GM23338 (cell line): ENCODE measurements at regions not wholly inside any gene's neighbourhood (a gene's known extent, or its start where the extent isn't known, plus 50 kb on each side); places are given as distances from the start of the nearest gene placed in this dataset.
A peak's percentile ranks its signal among the peaks of the same experiment; 100 is the strongest.

Source experiments
- ATAC-seq: fragments of 200-7000 bp; cut with Tn5 transposase; 3 replicates; pipeline ENCODE4 v1.9.1; 2020
- DNase-seq: peaks from one replicate; pipeline ENCODE4 v3.0.0-alpha.2; 2015; ENCODE audit warnings: low spot score
- H2AFZ ChIP-seq: fragments of 200-600 bp; sonication (generic); 2 replicates; pipeline ENCODE4 v1.8.0; 2016; ENCODE audit warnings: antibody characterized with exemption, mild to moderate bottlenecking, moderate library complexity
- H3F3A ChIP-seq: fragments of 200-600 bp; sonication (generic); replicated peaks from 2 replicates; pipeline ENCODE4 v1.8.0; 2017; ENCODE audit warnings: antibody characterized with exemption, mixed run types, low read depth
- H3K27ac ChIP-seq: fragments of 200-600 bp; sonication (generic); 2 replicates; pipeline ENCODE4 v1.6.1; 2016; ENCODE audit warnings: low read depth
- H3K27me3 ChIP-seq: fragments of 200-600 bp; sonication (generic); 2 replicates; pipeline ENCODE4 v1.8.0; 2016; ENCODE audit warnings: mild to moderate bottlenecking, mixed run types, moderate library complexity; ENCODE audit not compliant: insufficient read depth
- H3K36me3 ChIP-seq: fragments of 200-600 bp; sonication (generic); 2 replicates; pipeline ENCODE4 v1.8.0; 2016; ENCODE audit warnings: mild to moderate bottlenecking; ENCODE audit not compliant: insufficient read depth
- H3K4me1 ChIP-seq: fragments of 200-600 bp; sonication (generic); 2 replicates; pipeline ENCODE4 v1.8.0; 2016; ENCODE audit warnings: mild to moderate bottlenecking, moderate library complexity; ENCODE audit not compliant: insufficient read depth
- H3K4me2 ChIP-seq: fragments of 200-600 bp; sonication (generic); 2 replicates; pipeline ENCODE4 v1.7.1; 2017; ENCODE audit warnings: mixed run types
- H3K4me3 ChIP-seq: fragments of 200-600 bp; sonication (generic); 2 replicates; pipeline ENCODE4 v1.6.1; 2016; ENCODE audit warnings: mixed run types
- H3K79me2 ChIP-seq: fragments of 200-600 bp; sonication (generic); replicated peaks from 2 replicates; pipeline ENCODE4 v1.8.0; 2017; ENCODE audit warnings: mild to moderate bottlenecking; ENCODE audit not compliant: insufficient read depth
- H3K9me2 ChIP-seq: fragments of 200-600 bp; sonication (generic); 2 replicates; pipeline ENCODE4 v1.8.0; 2017; ENCODE audit not compliant: insufficient read depth
- H4K20me1 ChIP-seq: fragments of 200-600 bp; sonication (generic); replicated peaks from 2 replicates; pipeline ENCODE4 v1.8.0; 2017; ENCODE audit warnings: mild to moderate bottlenecking; ENCODE audit not compliant: insufficient read depth
- H3K27ac Mint-ChIP-seq: 2 replicates; pipeline ENCODE4 v1.8.0; 2020; ENCODE audit warnings: inconsistent platforms, mild to moderate bottlenecking, moderate library complexity, mixed read lengths
- H3K27me3 Mint-ChIP-seq: 3 replicates; pipeline ENCODE4 v1.8.0; 2022; ENCODE audit warnings: low read depth, mild to moderate bottlenecking, moderate library complexity, mixed read lengths, inconsistent platforms; ENCODE audit not compliant: insufficient read depth, poor library complexity
- H3K36me3 Mint-ChIP-seq: 3 replicates; pipeline ENCODE4 v1.8.0; 2021; ENCODE audit warnings: low read depth, mild to moderate bottlenecking, inconsistent platforms, moderate library complexity, mixed read lengths
- H3K4me1 Mint-ChIP-seq: 3 replicates; pipeline ENCODE4 v1.8.0; 2020; ENCODE audit warnings: mild to moderate bottlenecking, inconsistent platforms, mixed read lengths
- H3K4me3 Mint-ChIP-seq: 3 replicates; pipeline ENCODE4 v1.8.0; 2021; ENCODE audit warnings: moderate library complexity, mild to moderate bottlenecking, inconsistent platforms, mixed read lengths
- H3K9me3 Mint-ChIP-seq: 3 replicates; pipeline ENCODE4 v1.8.0; 2020; ENCODE audit warnings: moderate library complexity, mild to moderate bottlenecking, inconsistent platforms, mixed read lengths
- CREB1 ChIP-seq: fragments of 250-450 bp; sonication (Bioruptor Pico); IDR thresholded peaks from 2 replicates; pipeline ENCODE4 v1.5.0; 2020; ENCODE audit warnings: low read depth, mild to moderate bottlenecking, moderate library complexity
- EZH2 ChIP-seq: fragments of 200-600 bp; sonication (generic); IDR thresholded peaks from one replicate; pipeline ENCODE4 v1.8.0; 2017; ENCODE audit warnings: antibody characterized with exemption, mild to moderate bottlenecking, low read depth; ENCODE audit not compliant: unreplicated experiment
- EZH2phosphoT487 ChIP-seq: fragments of 200-600 bp; sonication (generic); IDR thresholded peaks from one replicate; pipeline ENCODE4 v1.8.1; 2018; ENCODE audit warnings: antibody characterized with exemption; ENCODE audit not compliant: unreplicated experiment
- JUNB ChIP-seq: IDR thresholded peaks from one replicate; pipeline ENCODE4 v1.6.1; 2016; ENCODE audit warnings: antibody characterized with exemption; ENCODE audit not compliant: unreplicated experiment
- NANOG ChIP-seq: IDR thresholded peaks from 2 replicates; pipeline ENCODE4 v1.6.1; 2016; ENCODE audit warnings: antibody characterized with exemption, borderline replicate concordance
- POLR2AphosphoS5 ChIP-seq: IDR thresholded peaks from 2 replicates; pipeline ENCODE4 v1.6.1; 2016; ENCODE audit warnings: antibody characterized with exemption, low read depth
- STAT1 ChIP-seq: IDR thresholded peaks from one replicate; pipeline ENCODE4 v1.6.1; 2016; ENCODE audit warnings: antibody characterized with exemption; ENCODE audit not compliant: unreplicated experiment
- ZNF114 ChIP-seq: fragments of 250-450 bp; sonication (Bioruptor Pico); IDR thresholded peaks from 2 replicates; pipeline ENCODE4 v1.5.0; 2020; ENCODE audit warnings: mild to moderate bottlenecking, moderate library complexity
- ZNF331 ChIP-seq: fragments of 250-450 bp; sonication (Bioruptor Pico); IDR thresholded peaks from 2 replicates; pipeline ENCODE4 v1.5.0; 2020; ENCODE audit warnings: low read depth, mild to moderate bottlenecking, moderate library complexity
- TF ChIP-seq, protein P1 (sequence below): fragments of 250-450 bp; sonication (Bioruptor Pico); IDR thresholded peaks from 2 replicates; pipeline ENCODE4 v1.5.0; 2020; ENCODE audit warnings: mild to moderate bottlenecking, moderate library complexity
- TF ChIP-seq, protein P2 (sequence below): IDR thresholded peaks from 2 replicates; pipeline ENCODE4 v1.6.1; 2016; ENCODE audit warnings: antibody characterized with exemption
- TF ChIP-seq, protein P3 (sequence below), 2 experiments: fragments of 200-600 bp in 1 of 2; sonication (generic) in 1 of 2; conservative IDR thresholded peaks; 2 replicates each; pipeline versions ENCODE4 v1.5.1 to v1.6.1; 2016 to 2017; ENCODE audit warnings: antibody characterized with exemption in 2 of 2, low read depth in 2 of 2, mild to moderate bottlenecking in 2 of 2, moderate library complexity in 1 of 2

DNA sequence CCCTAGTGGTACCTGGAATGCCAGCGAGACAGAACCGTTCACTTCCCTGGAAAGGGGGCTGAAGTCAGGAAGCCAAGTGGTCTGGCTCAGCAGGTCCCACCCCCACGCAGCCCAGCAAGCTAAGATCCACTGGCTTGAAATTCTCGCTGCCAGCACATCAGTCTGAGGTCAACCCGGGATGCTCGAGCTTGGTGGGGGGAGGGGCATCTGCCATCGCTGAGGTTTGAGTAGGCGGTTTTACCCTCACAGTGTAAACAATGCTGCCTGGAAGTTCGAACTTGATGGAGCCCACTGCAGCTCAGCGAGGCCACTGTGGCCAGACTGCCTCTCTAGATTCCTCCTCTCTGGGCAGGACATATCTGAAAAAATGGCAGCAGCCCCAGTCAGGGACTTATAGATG lies 464.7 kb upstream of the TOM1L1 start:
- H3K4me2 ChIP-seq, result no peak overlapping the region
- H2AFZ ChIP-seq, result no peak overlapping the region
- no peaks in the 10 kb centered on the region for H3K27me3 ChIP-seq
- DNase-seq (peak; percentile 10), ATAC-seq (no peak)
- H3F3A ChIP-seq, result no peaks in the 10 kb centered on the region
- no peak overlapping the region for H3K4me3 Mint-ChIP-seq
- no peaks in the 10 kb centered on the region for H3K79me2 ChIP-seq
- no peak overlapping the region for H3K27ac ChIP-seq
- peaks cover 26% of the 10 kb centered on the region for H3K9me3 Mint-ChIP-seq
- no peaks in the 10 kb centered on the region for H3K4me1 ChIP-seq
- peaks cover 12% of the 10 kb centered on the region for H3K36me3 Mint-ChIP-seq
- H3K27me3 Mint-ChIP-seq, result peaks cover 2% of the 10 kb centered on the region
- no peaks in the 10 kb centered on the region for H3K36me3 ChIP-seq
- H4K20me1 ChIP-seq, result no peaks in the 10 kb centered on the region
- no peak overlapping the region for H3K27ac Mint-ChIP-seq
- TF ChIP-seq ZNF331 (no peak), EZH2phosphoT487 (no peak), EZH2 (no peak), ZNF114 (CRISPR knock-in tag) (no peak), JUNB (no peak), CREB1 (CRISPR knock-in tag) (no peak), POLR2AphosphoS5 (no peak), STAT1 (no peak), NANOG (no peak)
- TF ChIP-seq, protein P1, sequence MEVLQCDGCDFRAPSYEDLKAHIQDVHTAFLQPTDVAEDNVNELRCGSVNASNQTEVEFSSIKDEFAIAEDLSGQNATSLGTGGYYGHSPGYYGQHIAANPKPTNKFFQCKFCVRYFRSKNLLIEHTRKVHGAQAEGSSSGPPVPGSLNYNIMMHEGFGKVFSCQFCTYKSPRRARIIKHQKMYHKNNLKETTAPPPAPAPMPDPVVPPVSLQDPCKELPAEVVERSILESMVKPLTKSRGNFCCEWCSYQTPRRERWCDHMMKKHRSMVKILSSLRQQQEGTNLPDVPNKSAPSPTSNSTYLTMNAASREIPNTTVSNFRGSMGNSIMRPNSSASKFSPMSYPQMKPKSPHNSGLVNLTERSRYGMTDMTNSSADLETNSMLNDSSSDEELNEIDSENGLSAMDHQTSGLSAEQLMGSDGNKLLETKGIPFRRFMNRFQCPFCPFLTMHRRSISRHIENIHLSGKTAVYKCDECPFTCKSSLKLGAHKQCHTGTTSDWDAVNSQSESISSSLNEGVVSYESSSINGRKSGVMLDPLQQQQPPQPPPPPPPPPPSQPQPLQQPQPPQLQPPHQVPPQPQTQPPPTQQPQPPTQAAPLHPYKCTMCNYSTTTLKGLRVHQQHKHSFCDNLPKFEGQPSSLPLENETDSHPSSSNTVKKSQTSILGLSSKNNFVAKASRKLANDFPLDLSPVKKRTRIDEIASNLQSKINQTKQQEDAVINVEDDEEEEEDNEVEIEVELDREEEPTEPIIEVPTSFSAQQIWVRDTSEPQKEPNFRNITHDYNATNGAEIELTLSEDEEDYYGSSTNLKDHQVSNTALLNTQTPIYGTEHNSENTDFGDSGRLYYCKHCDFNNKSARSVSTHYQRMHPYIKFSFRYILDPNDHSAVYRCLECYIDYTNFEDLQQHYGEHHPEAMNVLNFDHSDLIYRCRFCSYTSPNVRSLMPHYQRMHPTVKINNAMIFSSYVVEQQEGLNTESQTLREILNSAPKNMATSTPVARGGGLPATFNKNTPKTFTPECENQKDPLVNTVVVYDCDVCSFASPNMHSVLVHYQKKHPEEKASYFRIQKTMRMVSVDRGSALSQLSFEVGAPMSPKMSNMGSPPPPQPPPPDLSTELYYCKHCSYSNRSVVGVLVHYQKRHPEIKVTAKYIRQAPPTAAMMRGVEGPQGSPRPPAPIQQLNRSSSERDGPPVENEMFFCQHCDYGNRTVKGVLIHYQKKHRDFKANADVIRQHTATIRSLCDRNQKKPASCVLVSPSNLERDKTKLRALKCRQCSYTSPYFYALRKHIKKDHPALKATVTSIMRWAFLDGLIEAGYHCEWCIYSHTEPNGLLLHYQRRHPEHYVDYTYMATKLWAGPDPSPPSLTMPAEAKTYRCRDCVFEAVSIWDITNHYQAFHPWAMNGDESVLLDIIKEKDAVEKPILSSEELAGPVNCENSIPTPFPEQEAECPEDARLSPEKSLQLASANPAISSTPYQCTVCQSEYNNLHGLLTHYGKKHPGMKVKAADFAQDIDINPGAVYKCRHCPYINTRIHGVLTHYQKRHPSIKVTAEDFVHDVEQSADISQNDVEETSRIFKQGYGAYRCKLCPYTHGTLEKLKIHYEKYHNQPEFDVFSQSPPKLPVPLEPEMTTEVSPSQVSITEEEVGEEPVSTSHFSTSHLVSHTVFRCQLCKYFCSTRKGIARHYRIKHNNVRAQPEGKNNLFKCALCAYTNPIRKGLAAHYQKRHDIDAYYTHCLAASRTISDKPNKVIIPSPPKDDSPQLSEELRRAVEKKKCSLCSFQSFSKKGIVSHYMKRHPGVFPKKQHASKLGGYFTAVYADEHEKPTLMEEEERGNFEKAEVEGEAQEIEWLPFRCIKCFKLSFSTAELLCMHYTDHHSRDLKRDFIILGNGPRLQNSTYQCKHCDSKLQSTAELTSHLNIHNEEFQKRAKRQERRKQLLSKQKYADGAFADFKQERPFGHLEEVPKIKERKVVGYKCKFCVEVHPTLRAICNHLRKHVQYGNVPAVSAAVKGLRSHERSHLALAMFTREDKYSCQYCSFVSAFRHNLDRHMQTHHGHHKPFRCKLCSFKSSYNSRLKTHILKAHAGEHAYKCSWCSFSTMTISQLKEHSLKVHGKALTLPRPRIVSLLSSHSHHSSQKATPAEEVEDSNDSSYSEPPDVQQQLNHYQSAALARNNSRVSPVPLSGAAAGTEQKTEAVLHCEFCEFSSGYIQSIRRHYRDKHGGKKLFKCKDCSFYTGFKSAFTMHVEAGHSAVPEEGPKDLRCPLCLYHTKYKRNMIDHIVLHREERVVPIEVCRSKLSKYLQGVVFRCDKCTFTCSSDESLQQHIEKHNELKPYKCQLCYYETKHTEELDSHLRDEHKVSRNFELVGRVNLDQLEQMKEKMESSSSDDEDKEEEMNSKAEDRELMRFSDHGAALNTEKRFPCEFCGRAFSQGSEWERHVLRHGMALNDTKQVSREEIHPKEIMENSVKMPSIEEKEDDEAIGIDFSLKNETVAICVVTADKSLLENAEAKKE, result no peak
- TF ChIP-seq, protein P2, sequence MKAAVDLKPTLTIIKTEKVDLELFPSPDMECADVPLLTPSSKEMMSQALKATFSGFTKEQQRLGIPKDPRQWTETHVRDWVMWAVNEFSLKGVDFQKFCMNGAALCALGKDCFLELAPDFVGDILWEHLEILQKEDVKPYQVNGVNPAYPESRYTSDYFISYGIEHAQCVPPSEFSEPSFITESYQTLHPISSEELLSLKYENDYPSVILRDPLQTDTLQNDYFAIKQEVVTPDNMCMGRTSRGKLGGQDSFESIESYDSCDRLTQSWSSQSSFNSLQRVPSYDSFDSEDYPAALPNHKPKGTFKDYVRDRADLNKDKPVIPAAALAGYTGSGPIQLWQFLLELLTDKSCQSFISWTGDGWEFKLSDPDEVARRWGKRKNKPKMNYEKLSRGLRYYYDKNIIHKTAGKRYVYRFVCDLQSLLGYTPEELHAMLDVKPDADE, result no peak
- TF ChIP-seq, protein P3, sequence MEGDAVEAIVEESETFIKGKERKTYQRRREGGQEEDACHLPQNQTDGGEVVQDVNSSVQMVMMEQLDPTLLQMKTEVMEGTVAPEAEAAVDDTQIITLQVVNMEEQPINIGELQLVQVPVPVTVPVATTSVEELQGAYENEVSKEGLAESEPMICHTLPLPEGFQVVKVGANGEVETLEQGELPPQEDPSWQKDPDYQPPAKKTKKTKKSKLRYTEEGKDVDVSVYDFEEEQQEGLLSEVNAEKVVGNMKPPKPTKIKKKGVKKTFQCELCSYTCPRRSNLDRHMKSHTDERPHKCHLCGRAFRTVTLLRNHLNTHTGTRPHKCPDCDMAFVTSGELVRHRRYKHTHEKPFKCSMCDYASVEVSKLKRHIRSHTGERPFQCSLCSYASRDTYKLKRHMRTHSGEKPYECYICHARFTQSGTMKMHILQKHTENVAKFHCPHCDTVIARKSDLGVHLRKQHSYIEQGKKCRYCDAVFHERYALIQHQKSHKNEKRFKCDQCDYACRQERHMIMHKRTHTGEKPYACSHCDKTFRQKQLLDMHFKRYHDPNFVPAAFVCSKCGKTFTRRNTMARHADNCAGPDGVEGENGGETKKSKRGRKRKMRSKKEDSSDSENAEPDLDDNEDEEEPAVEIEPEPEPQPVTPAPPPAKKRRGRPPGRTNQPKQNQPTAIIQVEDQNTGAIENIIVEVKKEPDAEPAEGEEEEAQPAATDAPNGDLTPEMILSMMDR (conservative IDR thresholded peaks at IDR 0.05; ENCODE audit: low read depth in 2 of 2), result no peak
- H3K9me2 ChIP-seq, result 0 out of 2 replicates have a peak, but pooled peaks cover 3% of the 10 kb centered on the region
- no peaks in the 10 kb centered on the region for H3K4me1 Mint-ChIP-seq
- no peak overlapping the region for H3K4me3 ChIP-seq
